Esophagus muscularis mucosa (tissue), 4 donors: ENCODE measurements at regions not wholly inside any gene's neighbourhood (a gene's known extent, or its start where the extent isn't known, plus 50 kb on each side); places are given as distances from the start of the nearest gene placed in this dataset.

Source experiments
- DNase-seq: peaks from one replicate; pipeline ENCODE4 v3.0.0-alpha.2; 2017; ENCODE audit errors: extremely low spot score
- H3K27ac ChIP-seq, 4 donors: fragments of 200-600 bp; sonication (generic); replicated peaks in 1 of 4; 1 replicate in 3 of 4; 2 replicates in 1 of 4; pipeline ENCODE4 v1.5.1; 2016 to 2019; ENCODE audit warnings: mild to moderate bottlenecking in 1 of 4
- H3K27me3 ChIP-seq, 4 donors: fragments of 200-600 bp; sonication (generic); one replicate each; pipeline versions ENCODE4 v1.5.1 to v1.6.0; 2016 to 2019
- H3K36me3 ChIP-seq, 4 donors: fragments of 200-600 bp; sonication (generic); one replicate each; pipeline ENCODE4 v1.5.1; 2016 to 2019
- H3K4me1 ChIP-seq, 4 donors: fragments of 200-600 bp; sonication (generic); one replicate each; pipeline ENCODE4 v1.5.1; 2016 to 2019
- H3K4me3 ChIP-seq, 4 donors: fragments of 200-600 bp; sonication (generic); 1 replicate in 2 of 4; 2 replicates in 2 of 4; pipeline ENCODE4 v1.5.1; 2016 to 2019; ENCODE audit warnings: mild to moderate bottlenecking in 4 of 4, moderate library complexity in 1 of 4
- H3K9me3 ChIP-seq, 4 donors: fragments of 200-600 bp; sonication (generic); 1 replicate in 3 of 4; 2 replicates in 1 of 4; pipeline ENCODE4 v1.5.1; 2016 to 2019
- EP300 ChIP-seq: sonication (generic); formaldehyde crosslinking; IDR thresholded peaks from one replicate; pipeline ENCODE4 v1.6.1; 2017; ENCODE audit warnings: antibody characterized with exemption
- POLR2A ChIP-seq: fragments of 450-650 bp; IDR thresholded peaks from one replicate; pipeline ENCODE4 v1.6.1; 2017; ENCODE audit warnings: antibody characterized with exemption, moderate library complexity, mild to moderate bottlenecking, low read depth
- POLR2AphosphoS5 ChIP-seq, 2 donors: sonication (generic); formaldehyde crosslinking; IDR thresholded peaks; one replicate each; pipeline ENCODE4 v1.6.1; 2017; ENCODE audit warnings: antibody characterized with exemption in 2 of 2
- WGBS: methylation state at CpG from one replicate; pipeline ENCODE4 v1.1.5; 2018; 5-methylcytosine and 5-hydroxymethylcytosine counted together
- intact Hi-C: fragments of 100-400 bp; cut with DNase I; formaldehyde crosslinking; loops from one replicate; pipeline ENCODE4 v1.15.1; 2023
- TF ChIP-seq, protein P1 (sequence below), 3 experiments: fragments of 200-600 bp in 2 of 3; fragments of 450-650 bp in 1 of 3; sonication (generic) in 2 of 3; IDR thresholded peaks; one replicate each; pipeline ENCODE4 v1.5.1; 2017 to 2019; ENCODE audit warnings: antibody characterized with exemption in 3 of 3, mild to moderate bottlenecking in 2 of 3, moderate library complexity in 1 of 3

DNA sequence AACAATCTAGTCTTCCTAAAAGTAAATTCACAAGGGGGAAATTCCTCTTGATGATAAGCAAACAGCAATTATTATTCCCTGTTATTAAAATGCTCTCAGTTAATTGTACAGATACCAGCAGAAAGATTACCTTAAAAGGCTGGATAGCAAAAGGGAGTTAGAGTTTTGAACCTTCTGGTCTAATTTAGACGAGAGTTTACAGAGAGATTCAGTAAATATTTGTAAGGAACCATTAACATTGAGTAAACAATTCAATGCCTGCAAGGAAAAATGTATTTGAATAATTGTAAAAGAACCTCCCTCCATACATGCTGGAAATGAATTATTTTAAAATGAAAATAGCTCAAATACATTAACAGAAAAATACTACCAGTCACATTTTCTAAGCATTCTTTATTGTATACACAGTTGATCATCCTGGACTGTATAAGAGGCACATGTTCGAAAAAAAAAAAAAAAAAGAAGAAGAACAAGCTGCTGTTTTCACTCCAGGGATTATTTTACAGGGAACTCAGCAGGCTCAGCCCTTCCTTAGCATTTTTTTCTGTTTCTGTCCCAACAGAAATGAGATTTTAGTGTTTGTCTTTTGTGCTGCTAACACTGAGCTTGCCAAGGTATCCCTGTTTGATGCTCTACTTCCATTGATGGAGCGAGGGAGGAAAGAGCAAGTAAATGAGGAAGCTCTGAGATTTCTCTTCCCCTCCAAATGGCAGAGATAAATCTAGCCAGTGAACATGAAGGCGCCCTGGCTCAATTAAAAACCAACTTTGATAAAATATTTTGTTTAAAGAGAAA is 141.1 kb downstream of the ENC1 start:
- no peak overlapping the region for H3K27ac ChIP-seq
- H3K9me3 ChIP-seq: no peaks in the 10 kb centered on the region
- H3K4me3 ChIP-seq: no peak overlapping the region
- DNase-seq: no peak
- H3K27me3 ChIP-seq: no peaks in the 10 kb centered on the region
- TF ChIP-seq, protein P1, sequence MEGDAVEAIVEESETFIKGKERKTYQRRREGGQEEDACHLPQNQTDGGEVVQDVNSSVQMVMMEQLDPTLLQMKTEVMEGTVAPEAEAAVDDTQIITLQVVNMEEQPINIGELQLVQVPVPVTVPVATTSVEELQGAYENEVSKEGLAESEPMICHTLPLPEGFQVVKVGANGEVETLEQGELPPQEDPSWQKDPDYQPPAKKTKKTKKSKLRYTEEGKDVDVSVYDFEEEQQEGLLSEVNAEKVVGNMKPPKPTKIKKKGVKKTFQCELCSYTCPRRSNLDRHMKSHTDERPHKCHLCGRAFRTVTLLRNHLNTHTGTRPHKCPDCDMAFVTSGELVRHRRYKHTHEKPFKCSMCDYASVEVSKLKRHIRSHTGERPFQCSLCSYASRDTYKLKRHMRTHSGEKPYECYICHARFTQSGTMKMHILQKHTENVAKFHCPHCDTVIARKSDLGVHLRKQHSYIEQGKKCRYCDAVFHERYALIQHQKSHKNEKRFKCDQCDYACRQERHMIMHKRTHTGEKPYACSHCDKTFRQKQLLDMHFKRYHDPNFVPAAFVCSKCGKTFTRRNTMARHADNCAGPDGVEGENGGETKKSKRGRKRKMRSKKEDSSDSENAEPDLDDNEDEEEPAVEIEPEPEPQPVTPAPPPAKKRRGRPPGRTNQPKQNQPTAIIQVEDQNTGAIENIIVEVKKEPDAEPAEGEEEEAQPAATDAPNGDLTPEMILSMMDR (IDR thresholded peaks at IDR 0.05): no peak
- TF ChIP-seq POLR2AphosphoS5 (IDR thresholded peaks at IDR 0.05) (no peak), EP300 (no peak), POLR2A (no peak)
- peaks cover 5 to 11% (median 8%) of the 10 kb centered on the region in 4 donors for H3K4me1 ChIP-seq
- H3K36me3 ChIP-seq: no peaks in the 10 kb centered on the region
- WGBS: 45% methylated on average over 4 of the region's 4 CpGs
- intact Hi-C loops: no loop called here

DNA sequence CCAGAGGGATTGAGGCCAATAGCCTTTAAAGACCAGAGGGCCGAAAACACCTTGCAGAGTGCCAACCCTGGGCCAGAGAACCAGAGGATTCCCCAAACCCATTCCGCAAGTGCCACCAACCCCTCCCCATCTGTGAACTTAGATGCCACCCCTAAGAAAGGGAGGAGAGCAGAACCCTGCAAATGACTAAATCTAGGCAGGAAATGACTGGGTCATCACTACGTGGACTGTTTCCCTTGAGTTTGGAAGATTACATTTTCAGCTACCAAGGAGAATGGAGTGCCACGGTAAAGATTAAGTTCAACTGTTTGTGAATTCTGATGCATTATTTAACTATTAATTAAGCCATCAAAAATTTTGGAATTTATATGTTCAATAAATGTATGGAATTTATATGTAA is 142.8 kb downstream of the ENC1 start:
- intact Hi-C loops: no loop called here
- H3K4me1 ChIP-seq: peaks cover 5 to 11% (median 8%) of the 10 kb centered on the region in 4 donors
- peak; percentile 42 for DNase-seq
- no peaks in the 10 kb centered on the region for H3K36me3 ChIP-seq
- no peaks in the 10 kb centered on the region for H3K9me3 ChIP-seq
- TF ChIP-seq POLR2A: no peak
- TF ChIP-seq POLR2AphosphoS5 (IDR thresholded peaks at IDR 0.05): no peak
- TF ChIP-seq, protein P1 (IDR thresholded peaks at IDR 0.05): no peak
- no peak for TF ChIP-seq EP300
- H3K27me3 ChIP-seq: no peaks in the 10 kb centered on the region
- H3K27ac ChIP-seq: no peak overlapping the region
- no peak overlapping the region for H3K4me3 ChIP-seq
- 86% methylated on average over 4 of the region's 4 CpGs for whole genome bisulfite sequencing

DNA sequence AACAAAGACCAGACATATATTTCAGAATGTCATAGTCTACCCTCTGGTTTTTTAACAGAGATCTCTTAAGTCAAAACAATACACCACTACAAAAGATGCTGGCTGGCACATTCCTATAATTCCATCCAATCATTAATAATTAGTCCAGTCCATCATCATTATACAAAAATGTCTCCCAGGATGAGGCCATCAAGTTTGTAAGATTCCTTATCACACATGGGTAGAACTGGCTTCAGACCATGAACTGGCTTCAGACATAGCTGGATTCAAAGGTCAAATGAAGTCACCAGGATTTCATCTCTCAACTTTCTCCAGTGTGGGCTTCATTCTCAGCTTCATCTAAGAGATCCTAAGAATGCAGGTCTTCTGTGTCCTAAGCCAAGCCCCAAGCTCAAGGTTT is 147.1 kb downstream of the ENC1 start:
- DNase-seq: no peak
- Histone ChIP-seq H3K27ac (no peak overlapping the region), H3K4me1 (no peaks in the 10 kb centered on the region), H3K4me3 (no peak overlapping the region), H3K36me3 (no peaks in the 10 kb centered on the region), H3K27me3 (no peaks in the 10 kb centered on the region), H3K9me3 (no peaks in the 10 kb centered on the region)
- intact Hi-C loops: no loop called here
- TF ChIP-seq, protein P1 (IDR thresholded peaks at IDR 0.05): no peak
- TF ChIP-seq EP300 (no peak), POLR2AphosphoS5 (IDR thresholded peaks at IDR 0.05) (no peak), POLR2A (no peak)

DNA sequence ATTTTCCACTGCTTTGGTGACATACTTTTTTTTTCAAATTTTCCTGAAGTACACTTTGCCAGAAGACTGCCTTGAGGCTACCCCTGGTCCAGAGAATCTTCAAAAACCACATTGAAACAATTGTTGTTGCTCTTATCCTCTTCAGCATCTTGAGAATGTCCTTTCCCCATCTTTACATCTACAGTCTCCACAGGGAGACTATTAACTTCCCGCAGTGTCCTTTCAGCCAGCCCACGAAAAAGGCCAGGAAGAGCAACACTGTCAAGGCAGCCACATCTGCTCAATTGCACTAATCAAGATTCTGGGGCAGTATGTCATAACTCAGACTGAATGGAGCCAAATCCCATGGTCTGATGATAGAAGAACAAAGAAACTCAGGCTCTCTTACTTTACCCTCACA is 148.3 kb downstream of the ENC1 start:
- Histone ChIP-seq H3K27me3 (no peaks in the 10 kb centered on the region), H3K9me3 (no peaks in the 10 kb centered on the region), H3K36me3 (no peaks in the 10 kb centered on the region), H3K4me1 (no peaks in the 10 kb centered on the region), H3K27ac (no peak overlapping the region), H3K4me3 (no peak overlapping the region)
- WGBS: 78% methylated on average over 2 of the region's 2 CpGs
- intact Hi-C loops: no loop called here
- peak; percentile 10 for DNase-seq
- no peak for TF ChIP-seq EP300
- no peak for TF ChIP-seq POLR2AphosphoS5 (IDR thresholded peaks at IDR 0.05)
- TF ChIP-seq POLR2A: no peak
- TF ChIP-seq, protein P1 (IDR thresholded peaks at IDR 0.05): no peak

DNA sequence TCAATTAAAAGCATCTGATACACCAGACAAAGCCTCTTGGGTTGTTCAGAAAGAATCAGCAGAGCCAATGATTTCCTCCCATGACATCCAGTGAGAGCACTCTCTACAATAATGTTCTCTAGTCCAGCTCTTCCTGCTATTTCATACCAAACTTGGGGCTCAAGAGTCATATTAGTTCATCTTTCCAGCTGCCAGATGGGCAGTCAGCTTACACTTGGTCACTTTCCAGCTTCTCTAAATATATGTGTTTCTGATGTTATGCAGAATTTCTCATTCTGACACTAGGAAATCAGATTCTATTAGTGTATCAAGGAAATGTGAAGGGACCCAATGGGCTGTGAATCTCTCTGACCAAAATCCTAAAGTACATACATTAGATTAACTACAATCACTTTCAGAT is 148.9 kb downstream of the ENC1 start:
- intact Hi-C loops: no loop called here
- H3K9me3 ChIP-seq: no peaks in the 10 kb centered on the region
- H3K27me3 ChIP-seq: no peaks in the 10 kb centered on the region
- TF ChIP-seq POLR2AphosphoS5 (IDR thresholded peaks at IDR 0.05): no peak
- TF ChIP-seq POLR2A: no peak
- TF ChIP-seq EP300: no peak
- TF ChIP-seq, protein P1 (IDR thresholded peaks at IDR 0.05): no peak
- H3K4me1 ChIP-seq: no peaks in the 10 kb centered on the region
- DNase-seq: no peak
- no peaks in the 10 kb centered on the region for H3K36me3 ChIP-seq
- no peak overlapping the region for H3K27ac ChIP-seq
- no peak overlapping the region for H3K4me3 ChIP-seq
